Body of pancreas (tissue), 4 donors: ENCODE measurements at regions not wholly inside any gene's neighbourhood (a gene's known extent, or its start where the extent isn't known, plus 50 kb on each side); places are given as distances from the start of the nearest gene placed in this dataset.
"Not testable (repeated sequence)": the region's sequence is repeated elsewhere in the genome, so short reads cannot be mapped to it uniquely, and the experiment has no call there.

Experiments used
- ATAC-seq: fragments of 150-250 bp; one replicate; pipeline ENCODE4 v1.9.1; 2016
- DNase-seq, 4 donors: peaks; one replicate each; pipeline ENCODE4 v3.0.0-alpha.2; 2019
- H3K27ac ChIP-seq, 4 donors: fragments of 200-600 bp; sonication (generic); 1 replicate in 3 of 4; 2 replicates in 1 of 4; pipeline versions ENCODE4 v1.5.1 to v1.6.1; 2016 to 2019; ENCODE audit warnings: mild to moderate bottlenecking in 1 of 4, mixed read lengths in 1 of 4, moderate library complexity in 1 of 4
- H3K27me3 ChIP-seq, 2 donors: fragments of 200-600 bp; sonication (generic); one replicate each; pipeline ENCODE4 v1.6.0; 2016; ENCODE audit warnings: mild to moderate bottlenecking in 1 of 2
- H3K36me3 ChIP-seq, 2 donors: fragments of 200-600 bp; sonication (generic); replicated peaks in 1 of 2; 2 replicates each; pipeline ENCODE4 v1.5.1; 2016; ENCODE audit warnings: low read depth in 2 of 2; ENCODE audit not compliant: insufficient read depth in 1 of 2
- H3K4me1 ChIP-seq: fragments of 200-600 bp; sonication (generic); one replicate; pipeline ENCODE4 v1.6.0; 2016
- H3K4me3 ChIP-seq, 2 donors: fragments of 200-600 bp; sonication (generic); 1 replicate in 1 of 2; 2 replicates in 1 of 2; pipeline ENCODE4 v1.5.1; 2016 to 2019
- H3K9me3 ChIP-seq, 3 donors: fragments of 200-600 bp; sonication (generic); 1 replicate in 2 of 3; 2 replicates in 1 of 3; pipeline ENCODE4 v1.5.1; 2016
- POLR2A ChIP-seq, 3 donors: fragments of 450-650 bp; IDR thresholded peaks; one replicate each; pipeline ENCODE4 v1.6.1; 2016; ENCODE audit warnings: antibody characterized with exemption in 3 of 3, mild to moderate bottlenecking in 2 of 3
- WGBS, 2 donors: methylation state at CpG; one replicate each; pipeline ENCODE4 v1.1.5; 2017; 5-methylcytosine and 5-hydroxymethylcytosine counted together
- intact Hi-C: fragments of 100-400 bp; cut with DNase I; formaldehyde crosslinking; loops from one replicate; pipeline ENCODE4 v1.15.1; 2023
- TF ChIP-seq, protein P1 (sequence below), 7 experiments: fragments of 450-650 bp in 4 of 7; fragments of 200-600 bp in 3 of 7; sonication (generic) in 3 of 7; IDR thresholded peaks; one replicate each; pipeline ENCODE4 v1.5.1; 2016 to 2019; ENCODE audit warnings: antibody characterized with exemption in 7 of 7

DNA sequence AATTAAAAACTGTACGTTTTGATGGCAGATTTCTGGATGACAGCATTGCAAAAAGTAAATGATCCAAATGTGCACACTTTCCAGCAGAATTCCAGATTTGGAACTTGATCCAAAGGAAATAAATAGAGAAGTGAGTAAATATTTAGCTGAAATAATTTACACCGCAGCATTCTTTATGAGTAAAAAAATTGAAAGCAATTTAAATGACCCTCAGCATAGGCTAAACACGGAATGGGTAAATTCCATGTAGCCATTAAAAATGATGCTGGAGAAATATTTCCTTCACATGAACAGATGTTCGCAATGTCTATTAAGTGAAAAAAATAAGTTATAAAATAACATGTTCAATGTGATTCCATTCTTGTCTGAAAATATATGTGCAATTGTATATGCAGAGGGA, 424.8 kb downstream of the HS3ST3B1 start:
- no peaks in the 10 kb centered on the region for H3K27me3 ChIP-seq
- H3K4me1 ChIP-seq: no peaks in the 10 kb centered on the region
- no peak for DNase-seq
- no peaks in the 10 kb centered on the region for H3K9me3 ChIP-seq
- no peak overlapping the region for H3K4me3 ChIP-seq
- intact Hi-C loops: no loop called here
- no peak for TF ChIP-seq POLR2A (IDR thresholded peaks at IDR 0.05)
- TF ChIP-seq, protein P1, sequence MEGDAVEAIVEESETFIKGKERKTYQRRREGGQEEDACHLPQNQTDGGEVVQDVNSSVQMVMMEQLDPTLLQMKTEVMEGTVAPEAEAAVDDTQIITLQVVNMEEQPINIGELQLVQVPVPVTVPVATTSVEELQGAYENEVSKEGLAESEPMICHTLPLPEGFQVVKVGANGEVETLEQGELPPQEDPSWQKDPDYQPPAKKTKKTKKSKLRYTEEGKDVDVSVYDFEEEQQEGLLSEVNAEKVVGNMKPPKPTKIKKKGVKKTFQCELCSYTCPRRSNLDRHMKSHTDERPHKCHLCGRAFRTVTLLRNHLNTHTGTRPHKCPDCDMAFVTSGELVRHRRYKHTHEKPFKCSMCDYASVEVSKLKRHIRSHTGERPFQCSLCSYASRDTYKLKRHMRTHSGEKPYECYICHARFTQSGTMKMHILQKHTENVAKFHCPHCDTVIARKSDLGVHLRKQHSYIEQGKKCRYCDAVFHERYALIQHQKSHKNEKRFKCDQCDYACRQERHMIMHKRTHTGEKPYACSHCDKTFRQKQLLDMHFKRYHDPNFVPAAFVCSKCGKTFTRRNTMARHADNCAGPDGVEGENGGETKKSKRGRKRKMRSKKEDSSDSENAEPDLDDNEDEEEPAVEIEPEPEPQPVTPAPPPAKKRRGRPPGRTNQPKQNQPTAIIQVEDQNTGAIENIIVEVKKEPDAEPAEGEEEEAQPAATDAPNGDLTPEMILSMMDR (IDR thresholded peaks at IDR 0.05): no peak
- ATAC-seq: no peak
- WGBS, 2 donors: 44 to 50% methylated on average over 4 of the region's 4 CpGs
- no peak overlapping the region for H3K27ac ChIP-seq
- H3K36me3 ChIP-seq: no peaks in the 10 kb centered on the region

DNA sequence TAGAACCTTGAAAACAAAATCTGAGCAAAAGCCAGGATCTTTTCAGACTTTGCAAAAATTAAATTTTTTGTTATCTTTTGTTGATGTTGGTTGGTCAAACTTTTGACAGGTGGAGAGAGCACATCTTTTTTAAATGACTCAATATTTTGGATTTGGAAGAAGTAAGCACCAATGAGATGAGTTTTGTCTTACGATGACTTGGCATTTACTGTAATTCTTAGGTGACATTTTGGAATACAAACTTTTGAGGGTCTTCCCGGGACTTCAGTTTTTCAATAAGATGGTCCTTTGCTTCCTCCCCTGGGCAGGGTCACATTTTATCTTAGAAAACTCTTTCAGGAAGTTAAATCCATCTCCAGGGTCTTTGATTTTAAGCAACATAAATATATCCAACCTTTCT, 423.9 kb downstream of the HS3ST3B1 start:
- H3K4me1 ChIP-seq: no peaks in the 10 kb centered on the region
- H3K9me3 ChIP-seq: no peaks in the 10 kb centered on the region
- H3K4me3 ChIP-seq: no peak overlapping the region
- ATAC-seq (no peak), DNase-seq (no peak)
- no peak overlapping the region for H3K27ac ChIP-seq
- no peak for TF ChIP-seq POLR2A (IDR thresholded peaks at IDR 0.05)
- TF ChIP-seq, protein P1 (IDR thresholded peaks at IDR 0.05): no peak
- H3K36me3 ChIP-seq: no peaks in the 10 kb centered on the region
- intact Hi-C loops: no loop called here
- no peaks in the 10 kb centered on the region for H3K27me3 ChIP-seq
- WGBS, 2 donors: 76 to 87% methylated on average over 2 of the region's 2 CpGs

DNA sequence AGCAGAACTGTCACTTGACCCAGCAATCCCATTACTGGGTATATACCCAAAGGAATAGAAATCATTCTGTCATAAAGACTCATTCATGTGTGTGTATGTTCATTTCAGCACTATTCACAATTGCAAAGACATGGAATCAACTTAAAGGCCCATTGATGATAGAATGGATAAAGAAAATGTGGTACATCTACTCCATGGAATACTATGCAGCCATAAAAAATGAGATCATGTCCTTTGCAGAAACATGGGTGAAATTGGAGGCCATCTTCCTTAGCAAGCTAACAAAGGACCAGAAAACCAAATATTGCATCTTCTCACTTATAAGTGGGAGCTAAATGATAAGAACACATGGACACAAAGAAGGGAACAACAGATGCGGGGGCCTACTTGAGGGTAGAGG, 422.5 kb downstream of the HS3ST3B1 start:
- intact Hi-C loops, ATAC-seq, H3K4me1 ChIP-seq, H3K9me3 ChIP-seq, H3K27ac ChIP-seq, DNase-seq, H3K36me3 ChIP-seq, H3K27me3 ChIP-seq, H3K4me3 ChIP-seq: not testable (repeated sequence)
- WGBS, 2 donors: 94 to 95% methylated on average over 1 of the region's 1 CpG

DNA sequence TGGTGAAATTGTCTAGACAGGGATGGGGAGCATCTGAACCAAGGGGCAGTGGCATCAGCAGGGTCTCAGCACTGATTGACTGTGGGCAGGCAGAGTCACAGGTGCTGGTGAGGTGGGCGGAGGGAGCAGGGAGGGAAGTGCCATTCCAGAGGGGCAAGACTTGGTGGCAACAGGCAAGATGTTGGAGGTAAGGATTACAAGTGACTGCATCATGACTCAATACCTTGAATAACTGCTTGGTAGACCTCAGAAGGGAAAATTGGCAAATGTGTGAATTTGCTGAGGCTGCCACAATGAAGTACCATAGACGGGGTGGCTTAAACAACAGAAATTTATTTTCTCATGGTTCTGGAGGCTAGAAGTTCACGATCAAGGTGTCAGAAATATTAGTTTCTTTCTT, 419.1 kb downstream of the HS3ST3B1 start:
- Histone ChIP-seq H3K36me3 (no peaks in the 10 kb centered on the region), H3K4me3 (no peak overlapping the region), H3K4me1 (no peaks in the 10 kb centered on the region), H3K27ac (no peak overlapping the region), H3K27me3 (no peaks in the 10 kb centered on the region), H3K9me3 (no peaks in the 10 kb centered on the region)
- intact Hi-C loops: no loop called here
- ATAC-seq (no peak), DNase-seq (no peak)
- TF ChIP-seq, protein P1 (IDR thresholded peaks at IDR 0.05): no peak
- TF ChIP-seq POLR2A (IDR thresholded peaks at IDR 0.05): no peak
- WGBS, 2 donors: 83 to 87% methylated on average over 3 of the region's 3 CpGs

DNA sequence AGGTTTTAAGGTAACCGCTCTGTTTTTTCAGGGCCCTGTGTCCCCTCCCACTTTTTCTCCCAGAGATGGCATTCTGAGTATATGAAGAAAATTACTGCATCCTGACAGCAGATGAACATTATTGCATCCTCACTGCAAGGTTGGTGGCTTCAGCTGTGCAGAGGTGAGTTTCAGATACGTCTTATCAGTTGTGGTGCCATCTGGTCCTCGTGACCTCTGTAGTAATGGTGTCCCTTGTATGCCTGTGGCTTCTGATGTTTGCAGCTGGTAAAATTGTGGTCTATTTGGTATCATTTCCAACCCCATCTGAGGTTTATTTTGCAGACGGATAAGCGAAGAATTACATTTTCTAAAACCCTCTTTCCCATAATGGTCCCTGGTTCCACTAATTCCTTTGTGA, 417.0 kb downstream of the HS3ST3B1 start:
- DNase-seq: no peak
- no peaks in the 10 kb centered on the region for H3K27me3 ChIP-seq
- 55 to 72% methylated on average over 5 of the region's 5 CpGs for WGBS, 2 donors
- no peak overlapping the region for H3K27ac ChIP-seq
- H3K9me3 ChIP-seq: no peaks in the 10 kb centered on the region
- no peak overlapping the region for H3K4me3 ChIP-seq
- intact Hi-C loops: no loop called here
- TF ChIP-seq POLR2A (IDR thresholded peaks at IDR 0.05): no peak
- TF ChIP-seq, protein P1 (IDR thresholded peaks at IDR 0.05): no peak
- no peak for ATAC-seq
- no peaks in the 10 kb centered on the region for H3K36me3 ChIP-seq
- no peaks in the 10 kb centered on the region for H3K4me1 ChIP-seq
